AG04449 (cell line): ENCODE measurements at regions not wholly inside any gene's neighbourhood (a gene's known extent, or its start where the extent isn't known, plus 50 kb on each side); places are given as distances from the start of the nearest gene placed in this dataset.

Source experiments
- CTCF ChIA-PET: fragments of 350-600 bp; formaldehyde crosslinking; extraction: SDS; loops from one replicate; lab custom pipeline; 2021; ENCODE audit warnings: antibody characterized with exemption; lab: Yijun Ruan, JAX
- POLR2A ChIA-PET: fragments of 400-600, 350-600 bp; formaldehyde crosslinking; extraction: SDS; loops from one replicate; lab custom pipeline; 2020; ENCODE audit warnings: antibody characterized with exemption, inconsistent platforms; lab: Yijun Ruan, JAX
- DNase-seq: peaks from one replicate; pipeline ENCODE4 v3.0.0-alpha.2; 2010; ENCODE audit warnings: low read depth, low spot score
- H3K4me3 ChIP-seq: 2 replicates; pipeline ENCODE4 v1.5.1; 2011; ENCODE audit warnings: low read depth, mild to moderate bottlenecking, control low read depth, low read length
- TF ChIP-seq, protein P1 (sequence below): IDR thresholded peaks from one replicate; pipeline ENCODE4 v1.5.1; 2011; ENCODE audit warnings: mild to moderate bottlenecking, moderate library complexity, low read length, control low read depth, inconsistent platforms; ENCODE audit not compliant: insufficient read depth; ENCODE audit errors: missing control alignments

GRCh38 chr15:100729461-100729860 is 127.1 kb downstream of the ASB7 start:
- CTCF ChIA-PET = no interaction called here
- H3K4me3 ChIP-seq = no peak overlapping the region
- DNase-seq = no peak
- POLR2A ChIA-PET = no interaction called here
- TF ChIP-seq, protein P1, sequence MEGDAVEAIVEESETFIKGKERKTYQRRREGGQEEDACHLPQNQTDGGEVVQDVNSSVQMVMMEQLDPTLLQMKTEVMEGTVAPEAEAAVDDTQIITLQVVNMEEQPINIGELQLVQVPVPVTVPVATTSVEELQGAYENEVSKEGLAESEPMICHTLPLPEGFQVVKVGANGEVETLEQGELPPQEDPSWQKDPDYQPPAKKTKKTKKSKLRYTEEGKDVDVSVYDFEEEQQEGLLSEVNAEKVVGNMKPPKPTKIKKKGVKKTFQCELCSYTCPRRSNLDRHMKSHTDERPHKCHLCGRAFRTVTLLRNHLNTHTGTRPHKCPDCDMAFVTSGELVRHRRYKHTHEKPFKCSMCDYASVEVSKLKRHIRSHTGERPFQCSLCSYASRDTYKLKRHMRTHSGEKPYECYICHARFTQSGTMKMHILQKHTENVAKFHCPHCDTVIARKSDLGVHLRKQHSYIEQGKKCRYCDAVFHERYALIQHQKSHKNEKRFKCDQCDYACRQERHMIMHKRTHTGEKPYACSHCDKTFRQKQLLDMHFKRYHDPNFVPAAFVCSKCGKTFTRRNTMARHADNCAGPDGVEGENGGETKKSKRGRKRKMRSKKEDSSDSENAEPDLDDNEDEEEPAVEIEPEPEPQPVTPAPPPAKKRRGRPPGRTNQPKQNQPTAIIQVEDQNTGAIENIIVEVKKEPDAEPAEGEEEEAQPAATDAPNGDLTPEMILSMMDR = no peak

- ChIA-PET POLR2A (no interaction called here), CTCF (no interaction called here)
- TF ChIP-seq, protein P1 = no peak
- H3K4me3 ChIP-seq = no peak overlapping the region
- no peak for DNase-seq
Measured at GRCh38 chr15:100730129-100730528, 127.7 kb downstream of the ASB7 start.

DNA sequence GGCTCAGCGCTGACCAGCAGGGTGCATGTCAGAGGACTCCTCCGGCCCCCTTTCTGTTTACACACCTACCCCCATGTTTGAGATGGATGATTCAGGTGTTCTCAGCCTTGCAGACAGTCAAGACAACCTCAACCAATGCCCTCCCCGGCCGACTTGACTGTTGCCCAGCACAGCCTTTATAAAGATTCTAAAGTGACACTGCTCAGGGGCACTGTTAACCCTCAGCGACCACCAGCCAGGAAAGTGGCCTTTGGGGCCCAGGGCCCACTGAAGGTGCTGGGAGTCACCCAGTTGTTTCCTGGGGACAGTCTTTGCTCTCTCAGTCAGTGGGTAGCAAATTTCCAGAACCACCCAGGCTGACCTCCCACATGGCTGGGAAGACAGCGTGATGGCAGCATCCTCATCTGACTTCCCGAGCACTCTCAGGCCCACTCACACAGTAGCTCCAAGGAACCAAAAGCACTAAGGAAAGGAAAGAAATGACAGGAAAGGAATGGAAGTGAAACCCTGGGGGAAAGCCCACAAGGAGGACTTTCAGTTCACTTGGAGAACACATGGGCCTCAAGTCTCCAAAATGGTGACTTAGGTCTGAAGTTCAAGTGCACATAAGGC is 128.4 kb downstream of the ASB7 start:
- CTCF ChIA-PET = interaction anchor here (0.6 kb wide), 1 partner anchor 77 kb away, joined by 3 read pairs; no protein-coding TSS in a partner anchor
- DNase-seq = no peak
- POLR2A ChIA-PET = no interaction called here
- H3K4me3 ChIP-seq = no peak overlapping the region
- TF ChIP-seq, protein P1 = no peak

GRCh38 chr15:100731267-100732152 is 129.1 kb downstream of the ASB7 start:
- DNase-seq = no peak
- ChIA-PET POLR2A (interaction anchor here (1.4 kb wide), 1 partner anchor 10 kb away, joined by 3 read pairs; no protein-coding TSS in a partner anchor), CTCF (interaction anchor here (0.6 to 0.9 kb wide), 3 partner anchors 77 to 186 kb away, joined by 3 read pairs; no protein-coding TSS in a partner anchor)
- TF ChIP-seq, protein P1 = no peak
- H3K4me3 ChIP-seq = no peak overlapping the region

DNA sequence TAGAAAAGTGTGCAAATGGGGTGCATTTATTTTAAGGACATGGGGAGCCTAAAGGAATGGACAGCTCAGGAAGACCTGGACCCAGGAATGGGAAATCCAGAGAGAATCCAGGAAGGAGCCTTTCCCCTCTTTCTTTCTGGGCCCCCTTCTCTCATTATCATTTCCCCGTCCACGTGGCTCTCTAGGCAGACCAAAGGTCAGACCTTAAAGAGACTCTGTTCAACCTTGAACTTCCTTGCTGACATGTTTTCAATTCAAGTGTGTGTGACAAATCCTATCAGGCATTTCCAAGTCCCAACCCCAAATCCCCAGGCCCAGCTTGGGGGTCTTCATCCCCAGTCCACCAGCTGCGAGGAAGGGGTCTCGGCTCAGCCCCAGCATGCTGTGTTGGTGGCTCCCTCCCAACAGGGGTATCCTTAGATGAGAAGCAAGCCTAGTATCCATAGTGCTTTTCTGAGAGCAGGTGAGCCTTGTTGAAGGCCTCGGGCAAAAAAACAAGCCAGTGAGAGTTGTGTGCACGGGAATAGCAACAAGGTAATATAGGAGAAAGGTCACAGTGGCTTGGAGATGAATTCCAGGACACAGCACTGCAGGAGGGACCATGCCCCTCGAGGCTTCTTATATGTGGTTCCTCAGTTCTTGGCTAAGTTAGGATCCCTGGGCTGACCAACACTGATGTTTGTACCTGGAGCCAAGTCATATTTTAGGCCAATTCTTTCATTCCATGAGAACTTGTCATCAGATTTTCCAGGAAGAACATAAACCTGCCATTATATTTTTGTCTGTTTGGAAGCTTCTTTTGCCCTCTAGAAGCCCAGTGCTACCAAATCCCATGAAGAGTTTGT is 130.0 kb downstream of the ASB7 start:
- TF ChIP-seq, protein P1 = no peak
- CTCF ChIA-PET = interaction anchor here (0.6 to 1.5 kb wide), 5 partner anchors 12 to 275 kb away, joined by 3 to 4 read pairs (median 3); no protein-coding TSS in a partner anchor
- POLR2A ChIA-PET = interaction anchor here (1.4 kb wide), 1 partner anchor 11 kb away, joined by 3 read pairs; no protein-coding TSS in a partner anchor
- no peak for DNase-seq
- no peak overlapping the region for H3K4me3 ChIP-seq
